Endothelial cell of umbilical vein (primary cell): ENCODE measurements at regions not wholly inside any gene's neighbourhood (a gene's known extent, or its start where the extent isn't known, plus 50 kb on each side); places are given as distances from the start of the nearest gene placed in this dataset.

Source experiments
- BruUV-seq: library from RNA; stranded (reverse); fragments of 400-500 nt; replicated peaks from 2 replicates; lab custom pipeline; 2021; lab: Mats Ljungman, UMichigan
- CTCF ChIA-PET: fragments of 300-600, 350-600 bp; sonication (Branson Sonifier 250); formaldehyde crosslinking; loops from one replicate; lab custom pipeline; 2021; ENCODE audit warnings: antibody characterized with exemption, inconsistent platforms; lab: Charles Lee
- POLR2A ChIA-PET: fragments of 300-600, 350-600 bp; sonication (Branson Sonifier 250); formaldehyde crosslinking; loops from one replicate; lab custom pipeline; 2021; ENCODE audit warnings: antibody characterized with exemption, inconsistent platforms; lab: Charles Lee
- DNase-seq: peaks from one replicate; pipeline ENCODE4 v3.0.0-alpha.2; 2011; ENCODE audit warnings: low read depth, low spot score
- FAIRE-seq: peaks from 2 replicates; lab custom pipeline; 2011; peaks lifted over from hg19 to GRCh38; lab: Jason Lieb, UNC
- H2AFZ ChIP-seq: 2 replicates; pipeline ENCODE4 v1.6.0; 2012; ENCODE audit warnings: low read depth, low read length, control low read depth, inconsistent platforms
- H3K27ac ChIP-seq: 2 replicates; pipeline ENCODE4 v1.5.1; 2011; ENCODE audit warnings: low read depth, mild to moderate bottlenecking, control low read depth, low read length, moderate library complexity; ENCODE audit not compliant: insufficient read depth
- H3K27me3 ChIP-seq, 2 experiments: 2 replicates each; pipeline versions ENCODE4 v1.6.0 to v1.6.1; 2011; ENCODE audit warnings: low read length in 2 of 2, mixed read lengths in 1 of 2; ENCODE audit not compliant: control insufficient read depth in 2 of 2, insufficient read depth in 2 of 2
- H3K36me3 ChIP-seq, 2 experiments: 2 replicates in 1 of 2; 3 replicates in 1 of 2; pipeline ENCODE4 v1.5.1; 2011; ENCODE audit warnings: low read length in 2 of 2, mild to moderate bottlenecking in 1 of 2, moderate library complexity in 1 of 2; ENCODE audit not compliant: control insufficient read depth in 2 of 2, insufficient read depth in 2 of 2; ENCODE audit errors: extremely low read depth in 1 of 2
- H3K4me1 ChIP-seq: 3 replicates; pipeline ENCODE4 v1.5.1; 2011; ENCODE audit warnings: mild to moderate bottlenecking, low read length; ENCODE audit not compliant: control insufficient read depth, insufficient read depth; ENCODE audit errors: extremely low read depth
- H3K4me2 ChIP-seq: 2 replicates; pipeline ENCODE4 v1.6.1; 2011; ENCODE audit warnings: low read length, control low read depth, mixed read lengths; ENCODE audit not compliant: insufficient read depth
- H3K4me3 ChIP-seq, 3 experiments: fragments of 200-600 bp in 1 of 3; sonication (generic), shearing (Covaris generic) in 1 of 3; replicated peaks in 1 of 3; 2 replicates each; pipeline ENCODE4 v1.5.1; 2011 to 2016; ENCODE audit warnings: control low read depth in 3 of 3, low read length in 3 of 3, mild to moderate bottlenecking in 2 of 3, inconsistent platforms in 1 of 3, low read depth in 1 of 3, moderate library complexity in 1 of 3; ENCODE audit not compliant: insufficient read depth in 1 of 3
- H3K79me2 ChIP-seq: 2 replicates; pipeline ENCODE4 v1.6.0; 2012; ENCODE audit warnings: low read length, inconsistent platforms; ENCODE audit not compliant: control insufficient read depth, insufficient read depth
- H3K9ac ChIP-seq: replicated peaks from 2 replicates; pipeline ENCODE3; 2011; ENCODE audit warnings: low read length, control low read depth; ENCODE audit not compliant: insufficient read depth; ENCODE audit errors: extremely low read depth
- H3K9me1 ChIP-seq: replicated peaks from 3 replicates; pipeline ENCODE4 v1.6.0; 2011; ENCODE audit warnings: mild to moderate bottlenecking, low read length; ENCODE audit not compliant: control insufficient read depth, insufficient read depth; ENCODE audit errors: extremely low read depth
- H3K9me3 ChIP-seq: replicated peaks from 2 replicates; pipeline ENCODE4 v1.5.1; 2012; ENCODE audit warnings: low read length, inconsistent platforms; ENCODE audit not compliant: control insufficient read depth, insufficient read depth
- H4K20me1 ChIP-seq: replicated peaks from 2 replicates; pipeline ENCODE3; 2011; ENCODE audit warnings: mild to moderate bottlenecking, low read length; ENCODE audit not compliant: control insufficient read depth, insufficient read depth; ENCODE audit errors: extremely low read depth
- CTCF ChIP-seq, 2 donors: IDR thresholded peaks; 1 replicate in 1 of 2; 2 replicates in 1 of 2; pipeline ENCODE4 v1.5.1; 2011; ENCODE audit warnings: low read length in 2 of 2, mild to moderate bottlenecking in 2 of 2, moderate library complexity in 2 of 2, control low read depth in 1 of 2, inconsistent platforms in 1 of 2, low read depth in 1 of 2; ENCODE audit not compliant: insufficient read depth in 1 of 2; ENCODE audit errors: extremely low read depth in 1 of 2
- EZH2 ChIP-seq: IDR thresholded peaks from 2 replicates; pipeline ENCODE4 v1.6.1; 2012; ENCODE audit warnings: borderline replicate concordance, low read depth, mild to moderate bottlenecking, moderate library complexity, low read length, inconsistent platforms; ENCODE audit not compliant: severe bottlenecking
- FOS ChIP-seq: IDR thresholded peaks from 2 replicates; pipeline ENCODE4 v1.6.1; 2011; ENCODE audit warnings: mild to moderate bottlenecking, low read length, moderate library complexity, borderline replicate concordance; ENCODE audit not compliant: insufficient read depth
- GATA2 ChIP-seq: IDR thresholded peaks from 2 replicates; pipeline ENCODE4 v1.7.0; 2011; ENCODE audit warnings: low read depth, mild to moderate bottlenecking, moderate library complexity, mixed read lengths, low read length; ENCODE audit not compliant: insufficient read length, insufficient read depth
- JUN ChIP-seq: IDR thresholded peaks from 2 replicates; pipeline ENCODE4 v1.6.1; 2011; ENCODE audit warnings: borderline replicate concordance, low read depth; ENCODE audit not compliant: insufficient read length, insufficient read depth
- MYC ChIP-seq: IDR thresholded peaks from one replicate; pipeline ENCODE4 v1.6.1; 2011; ENCODE audit warnings: mild to moderate bottlenecking, low read depth, low read length
- POLR2A ChIP-seq: IDR thresholded peaks from 2 replicates; pipeline ENCODE4 v1.6.1; 2012; ENCODE audit warnings: low read depth, mild to moderate bottlenecking, control low read depth, low read length
- POLR2AphosphoS5 ChIP-seq: IDR thresholded peaks from 2 replicates; pipeline ENCODE4 v1.6.1; 2012; ENCODE audit warnings: low read depth, mild to moderate bottlenecking, control low read depth, low read length, moderate library complexity; ENCODE audit not compliant: insufficient read depth
- dilution Hi-C: fragments of 300-500 bp; cut with MboI; formaldehyde crosslinking; loops from one replicate; pipeline ENCODE4 v1.15.0; 2019; ENCODE audit warnings: low sequenced_read_pairs; ENCODE audit not compliant: extremely low pct_ligation_motif_present
- intact Hi-C: fragments of 100-400 bp; cut with micrococcal nuclease; formaldehyde crosslinking; loops from one replicate; pipeline ENCODE4 v1.10.0; 2022
- TF ChIP-seq, protein P1 (sequence below): IDR thresholded peaks from 2 replicates; pipeline ENCODE4 v1.6.1; 2011; ENCODE audit not compliant: insufficient read depth, insufficient read length

- Histone ChIP-seq H3K9me3 (no peaks in the 10 kb centered on the region), H4K20me1 (no peaks in the 10 kb centered on the region), H3K4me1 (no peaks in the 10 kb centered on the region), H3K27ac (no peak overlapping the region), H3K36me3 (no peaks in the 10 kb centered on the region), H3K4me3 (no peak overlapping the region), H2AFZ (no peak overlapping the region), H3K9me1 (no peaks in the 10 kb centered on the region), H3K27me3 (no peaks in the 10 kb centered on the region), H3K79me2 (no peaks in the 10 kb centered on the region), H3K4me2 (no peak overlapping the region), H3K9ac (no peak overlapping the region)
- POLR2A ChIA-PET = no interaction called here
- CTCF ChIA-PET = no interaction called here
- TF ChIP-seq JUN = no peak
- TF ChIP-seq GATA2 = no peak
- TF ChIP-seq POLR2AphosphoS5 = no peak
- no peak for TF ChIP-seq EZH2
- no peak for TF ChIP-seq FOS
- no peak for TF ChIP-seq POLR2A
- no peak for TF ChIP-seq MYC
- TF ChIP-seq CTCF (IDR thresholded peaks at IDR 0.05; ENCODE audit: extremely low read depth in 1 of 2, insufficient read depth in 1 of 2, low read depth in 1 of 2, low read length in 2 of 2) = no peak
- TF ChIP-seq, protein P1, sequence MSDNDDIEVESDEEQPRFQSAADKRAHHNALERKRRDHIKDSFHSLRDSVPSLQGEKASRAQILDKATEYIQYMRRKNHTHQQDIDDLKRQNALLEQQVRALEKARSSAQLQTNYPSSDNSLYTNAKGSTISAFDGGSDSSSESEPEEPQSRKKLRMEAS = no peak
- dilution Hi-C loops (no loop called here), intact Hi-C loops (no loop called here)
- BruUV-seq = no TSS peak
- FAIRE-seq (no peak), DNase-seq (no peak)
These were observed 395.0 kb downstream of the PTPRU start for GRCh38 chr1:29631361-29631760.
